ENCODE measurements at regions not wholly inside any gene's neighbourhood (a gene's known extent, or its start where the extent isn't known, plus 50 kb on each side); places are given as distances from the start of the nearest gene placed in this dataset.
"Not testable (repeated sequence)": the region's sequence is repeated elsewhere in the genome, so short reads cannot be mapped to it uniquely, and the experiment has no call there.

GRCh38 chr2:117199511-117199910 lies 615.0 kb upstream of the DDX18 start:
- DNase-seq (ENCODE audit: low spot score), result no peak

GRCh38 chr2:117212562-117212961 lies 601.9 kb upstream of the DDX18 start:
- DNase-seq (ENCODE audit: low spot score), result no peak

DNA sequence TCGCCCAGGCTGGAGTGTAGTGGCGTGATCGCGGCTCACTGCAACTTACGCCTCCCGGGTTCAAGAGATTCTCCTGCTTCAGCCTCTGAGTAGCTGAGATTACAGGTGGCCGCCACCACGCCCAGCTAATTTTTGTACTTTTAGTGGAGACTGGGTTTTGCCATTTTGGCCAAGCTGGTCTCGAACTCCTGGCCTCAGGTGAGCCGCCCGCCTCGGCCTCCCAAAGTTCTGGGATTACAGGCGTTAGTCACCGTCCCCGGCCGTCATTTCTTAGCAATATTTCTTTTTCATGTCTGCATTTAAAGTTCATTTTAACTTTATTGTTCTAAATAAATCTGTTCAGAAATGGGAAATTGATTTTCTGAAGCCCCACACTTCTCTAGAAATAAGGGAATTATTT lies 597.3 kb upstream of the DDX18 start:
- no peak for DNase-seq (ENCODE audit: low spot score)

- DNase-seq (ENCODE audit: low spot score), result no peak
Measured at GRCh38 chr2:117222809-117223208, 591.7 kb upstream of the DDX18 start.

GRCh38 chr2:117232305-117232704 lies 582.2 kb upstream of the DDX18 start:
- no peak for DNase-seq (ENCODE audit: low spot score)

DNA sequence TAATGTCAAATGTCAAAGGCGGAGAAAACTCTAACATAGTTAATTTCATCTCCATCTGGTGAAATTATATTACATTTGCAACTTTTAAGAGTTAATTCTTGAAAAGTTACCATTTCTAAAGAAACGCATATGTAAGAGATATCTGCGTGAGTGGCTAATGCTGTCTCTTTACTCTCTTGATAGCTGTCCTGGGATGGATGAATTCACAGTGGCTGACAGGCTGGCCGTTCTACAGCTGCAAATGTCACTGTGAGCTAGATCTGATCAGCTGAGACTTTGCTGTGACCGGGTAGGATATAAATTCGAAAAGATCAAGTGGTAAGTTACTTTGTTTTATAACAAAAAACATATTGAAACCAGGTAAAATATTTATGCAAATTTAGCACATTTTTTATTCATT lies 557.1 kb upstream of the DDX18 start:
- DNase-seq (ENCODE audit: low spot score), result no peak

DNA sequence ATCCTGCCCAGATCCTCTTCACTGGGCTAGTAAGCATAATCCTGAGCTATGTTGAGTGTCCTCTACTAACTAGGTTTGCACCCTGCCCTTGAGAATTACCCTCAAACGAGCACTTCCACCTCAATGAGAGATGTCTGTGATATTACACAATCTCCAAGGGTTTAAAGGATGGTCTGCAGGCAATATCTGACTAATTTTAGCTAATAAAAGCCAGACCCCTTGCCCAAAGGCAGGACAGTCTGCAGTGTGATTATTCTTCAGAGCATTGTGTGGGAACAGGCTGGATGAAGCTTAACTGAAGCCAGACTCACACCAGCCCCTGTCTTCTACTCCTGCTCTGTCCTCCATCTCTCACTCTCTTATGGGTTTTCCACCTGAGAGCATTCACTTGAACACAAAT lies 544.9 kb upstream of the DDX18 start:
- no peak for DNase-seq (ENCODE audit: low spot score)

GRCh38 chr2:117271631-117272030 lies 542.9 kb upstream of the DDX18 start:
- DNase-seq (ENCODE audit: low spot score), result no peak

GRCh38 chr2:117273009-117273671 lies 541.4 kb upstream of the DDX18 start:
- DNase-seq (ENCODE audit: low spot score), result no peak

DNA sequence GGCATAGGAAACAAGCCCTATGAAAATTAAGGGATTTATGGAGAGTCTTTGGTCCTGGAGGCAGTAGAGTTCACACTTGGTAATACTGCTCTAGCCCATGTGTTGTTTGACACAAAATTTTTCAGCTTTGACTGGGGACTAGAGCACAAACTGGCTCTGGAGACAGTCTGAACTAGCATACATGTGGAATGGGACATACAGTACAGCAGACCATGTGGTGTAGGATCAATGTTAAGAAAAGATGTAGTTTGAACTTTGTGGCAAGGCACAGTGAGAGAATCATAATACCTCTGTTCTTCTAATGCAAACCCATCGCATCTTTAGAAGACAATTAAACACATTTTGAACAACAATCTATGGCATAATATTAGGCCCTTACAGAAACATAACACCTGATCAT lies 521.5 kb upstream of the DDX18 start:
- DNase-seq (ENCODE audit: low spot score), result no peak

DNA sequence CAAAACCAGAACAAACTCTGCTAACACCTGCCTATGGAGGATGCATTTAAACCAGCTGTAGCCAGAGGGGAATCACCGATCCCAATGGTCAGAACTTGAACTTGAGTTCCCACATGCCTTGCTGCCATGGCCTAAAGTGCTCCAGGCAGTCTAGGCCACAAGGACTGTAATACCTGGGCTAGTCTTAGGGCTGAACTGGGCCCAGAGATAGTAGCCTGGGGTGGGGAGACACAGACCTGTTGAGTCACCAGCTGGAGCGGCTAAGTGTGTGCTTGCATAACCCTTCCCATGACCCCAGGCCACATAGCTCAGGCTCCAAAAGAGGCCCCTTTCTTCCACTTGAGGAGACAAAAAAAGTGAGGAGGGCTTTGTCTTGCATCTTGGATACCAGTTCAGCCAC lies 515.0 kb upstream of the DDX18 start:
- DNase-seq (ENCODE audit: low spot score), result no peak

DNA sequence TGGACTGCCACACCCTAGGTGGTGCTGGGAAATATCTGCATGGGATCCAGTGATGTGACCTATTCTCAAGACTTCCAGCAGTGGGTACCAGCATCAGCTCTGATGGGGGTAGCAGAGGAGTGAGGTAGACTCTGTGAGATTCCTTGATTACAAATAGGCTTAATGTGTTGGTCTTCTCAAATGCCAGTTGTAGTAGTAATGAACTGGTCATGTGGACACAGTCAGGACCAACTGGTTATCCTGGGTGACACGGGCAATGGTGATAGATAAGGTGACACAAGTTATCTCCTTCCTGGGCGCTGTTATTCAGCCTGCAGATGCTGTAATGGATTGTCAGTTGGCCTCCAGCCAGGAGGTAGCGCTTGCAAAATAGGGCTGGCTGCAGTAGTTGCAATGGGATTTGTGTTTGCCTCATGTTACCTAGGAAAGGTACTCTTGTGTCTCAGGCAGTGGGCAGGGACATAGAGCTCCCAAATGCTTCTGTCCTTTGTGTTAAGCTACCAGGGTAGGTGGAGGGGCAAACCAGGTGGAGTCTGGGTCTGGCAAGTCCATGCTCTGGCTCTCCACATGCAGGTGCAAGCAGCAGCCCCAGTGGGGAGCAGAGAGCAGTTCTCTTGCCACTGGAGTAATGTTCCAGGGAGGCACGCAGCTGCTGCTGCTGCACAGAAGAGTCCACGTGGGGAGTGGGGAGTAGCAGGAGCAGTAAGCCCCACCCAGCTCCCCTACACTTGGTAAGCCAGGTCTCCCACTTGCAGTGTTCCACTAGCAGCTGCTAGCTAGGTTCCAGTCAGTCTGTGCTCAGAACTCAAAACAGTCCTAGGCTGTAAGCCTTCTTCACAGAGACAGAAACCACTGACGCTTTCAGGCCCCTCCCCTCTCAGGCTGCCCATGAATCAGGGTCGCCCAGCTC lies 505.4 kb upstream of the DDX18 start:
- no peak for DNase-seq (ENCODE audit: low spot score)

- DNase-seq (ENCODE audit: low spot score), result no peak
Measured at GRCh38 chr2:117321816-117322215, 492.7 kb upstream of the DDX18 start.

- no peak for DNase-seq (ENCODE audit: low spot score)
Measured at GRCh38 chr2:117323331-117323730, 491.2 kb upstream of the DDX18 start.

- no peak for DNase-seq (ENCODE audit: low spot score)
Measured at GRCh38 chr2:117330641-117331040, 483.9 kb upstream of the DDX18 start.

- DNase-seq (ENCODE audit: low spot score), result no peak
Measured at GRCh38 chr2:117335967-117336366, 478.5 kb upstream of the DDX18 start.

GRCh38 chr2:117336496-117336895 lies 478.0 kb upstream of the DDX18 start:
- DNase-seq (ENCODE audit: low spot score), result no peak

DNA sequence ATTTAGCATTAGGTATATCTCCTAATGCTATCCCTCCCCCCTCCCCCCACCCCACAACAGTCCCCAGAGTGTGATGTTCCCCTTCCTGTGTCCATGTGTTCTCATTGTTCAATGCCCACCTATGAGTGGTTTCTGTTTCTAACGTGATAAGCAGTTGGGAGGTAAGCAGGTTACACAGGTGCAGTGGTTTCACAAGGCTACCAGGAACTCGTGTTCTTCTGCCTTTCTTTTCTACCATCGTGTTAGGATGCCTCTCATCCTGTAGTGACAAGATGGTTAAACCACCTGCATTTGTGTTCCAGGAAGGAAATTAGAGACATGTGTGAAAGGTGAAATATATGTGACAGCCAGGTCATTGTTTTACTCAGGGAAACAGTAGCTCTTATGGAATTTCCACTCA lies 476.5 kb upstream of the DDX18 start:
- not testable (repeated sequence) for DNase-seq (ENCODE audit: low spot score)

DNA sequence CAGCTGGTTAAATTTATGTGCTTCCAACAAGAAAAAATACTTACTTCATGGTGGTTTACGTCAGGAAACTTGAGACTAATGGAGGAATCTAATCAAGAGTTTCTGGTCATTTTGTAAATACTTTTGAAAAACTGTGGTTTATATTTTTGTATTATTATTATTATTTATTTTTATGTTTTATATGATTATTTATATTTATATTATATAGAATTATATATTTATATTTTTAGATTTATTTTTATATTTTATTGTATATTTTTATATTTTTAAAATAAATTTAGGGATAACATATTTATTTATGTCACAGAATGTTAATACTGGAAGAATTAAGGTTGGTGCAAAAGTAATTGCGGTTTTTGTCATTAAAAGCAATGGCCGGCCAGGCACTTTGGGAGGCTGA lies 474.5 kb upstream of the DDX18 start:
- no peak for DNase-seq (ENCODE audit: low spot score)

DNA sequence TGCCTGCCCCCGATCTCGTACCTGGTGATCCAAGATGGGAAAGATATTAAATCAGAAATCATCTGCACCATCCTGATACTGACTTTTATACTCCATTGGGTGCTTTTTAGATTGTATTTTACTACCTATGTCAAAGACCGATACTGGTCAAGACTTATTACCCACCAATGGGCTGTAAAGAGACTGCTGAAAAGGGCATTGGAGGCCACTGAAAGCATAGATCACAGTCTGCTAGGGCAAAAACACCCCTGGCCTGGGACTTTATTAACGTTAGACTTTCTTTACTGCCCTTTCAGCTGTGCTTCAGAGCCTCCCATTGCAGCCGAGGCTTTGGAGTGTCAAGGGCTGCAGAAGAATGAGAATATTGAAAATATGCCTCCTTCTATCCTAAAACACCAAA lies 472.8 kb upstream of the DDX18 start:
- no peak for DNase-seq (ENCODE audit: low spot score)

DNA sequence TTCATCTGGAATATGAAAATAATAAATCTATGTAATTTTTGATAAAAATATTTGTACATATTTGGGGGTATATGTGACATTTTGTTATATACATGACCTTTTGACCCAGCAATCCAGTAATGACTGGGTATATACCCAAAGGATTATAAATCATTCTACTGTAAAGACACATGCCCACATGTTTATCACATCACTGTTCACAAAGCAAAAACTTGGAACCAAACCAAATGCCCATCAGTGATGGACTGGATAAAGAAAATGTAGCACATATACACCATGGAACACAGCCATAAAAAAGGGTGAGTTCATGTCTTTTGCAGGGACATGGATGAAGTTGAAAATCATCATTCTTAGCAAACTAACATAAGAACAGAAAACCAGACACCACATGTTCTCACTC lies 472.1 kb upstream of the DDX18 start:
- DNase-seq (ENCODE audit: low spot score), result no peak

- no peak for DNase-seq (ENCODE audit: low spot score)
Measured at GRCh38 chr2:117349687-117350086, 464.8 kb upstream of the DDX18 start.

DNA sequence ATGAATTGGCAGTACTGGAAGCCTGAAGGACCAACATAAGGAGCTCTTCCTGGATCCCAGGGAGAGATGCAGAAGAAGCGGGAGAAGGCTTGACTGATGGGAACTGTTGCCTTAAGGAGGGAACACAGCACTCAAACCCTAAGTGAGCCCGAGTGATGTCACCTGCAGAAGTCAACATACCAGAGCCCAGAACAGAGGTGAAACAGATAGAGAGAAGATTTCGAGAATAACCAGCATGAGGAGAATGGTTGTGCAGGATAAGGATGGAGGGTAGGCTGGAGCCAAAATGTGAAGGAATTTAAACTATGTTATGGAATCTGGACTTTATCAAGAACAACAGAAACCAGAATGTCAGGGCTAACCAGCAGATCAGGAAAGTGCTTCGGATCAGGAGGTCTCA lies 463.1 kb upstream of the DDX18 start:
- DNase-seq (ENCODE audit: low spot score), result no peak

Data from NAMALWA (cell line).